Adrenal gland (tissue), 5 donors: ENCODE measurements at regions not wholly inside any gene's neighbourhood (a gene's known extent, or its start where the extent isn't known, plus 50 kb on each side); places are given as distances from the start of the nearest gene placed in this dataset.

ENCODE experiments used
- POLR2A ChIP-seq, 2 donors: fragments of 450-650 bp; IDR thresholded peaks; one replicate each; pipeline ENCODE4 v1.6.1; 2017; ENCODE audit warnings: antibody characterized with exemption in 2 of 2, mild to moderate bottlenecking in 2 of 2, moderate library complexity in 1 of 2
- TF ChIP-seq, protein P1 (sequence below), 6 experiments: fragments of 450-650 bp in 4 of 6; fragments of 200-600 bp in 2 of 6; sonication (generic) in 1 of 6; IDR thresholded peaks; 1 replicate in 5 of 6; 2 replicates in 1 of 6; pipeline versions ENCODE4 v1.5.1 to v1.8.0; 2016 to 2021; ENCODE audit warnings: antibody characterized with exemption in 6 of 6, mild to moderate bottlenecking in 2 of 6, moderate library complexity in 1 of 6
- donor health status: DM: no; HTN: no; CAD: no.

DNA sequence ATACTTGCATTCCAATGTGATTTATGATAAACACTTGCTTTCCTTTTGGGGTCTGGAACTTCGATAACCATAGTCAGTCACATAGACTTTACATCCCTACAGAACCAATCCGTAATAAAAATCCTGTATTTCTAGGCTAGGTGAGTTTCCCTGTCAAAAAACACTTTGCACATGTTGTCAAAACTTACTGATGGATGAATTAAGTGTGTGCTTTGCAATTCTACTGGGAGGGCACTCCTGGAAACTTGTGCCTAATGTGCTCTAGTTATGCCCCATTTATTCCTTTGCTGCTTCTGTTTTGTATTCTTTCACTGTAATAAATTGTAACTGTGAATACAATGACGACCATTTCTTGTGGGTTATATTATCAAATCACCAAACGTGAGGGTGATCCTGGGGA, 684.8 kb upstream of the PCDH15 start:
- TF ChIP-seq, protein P1, sequence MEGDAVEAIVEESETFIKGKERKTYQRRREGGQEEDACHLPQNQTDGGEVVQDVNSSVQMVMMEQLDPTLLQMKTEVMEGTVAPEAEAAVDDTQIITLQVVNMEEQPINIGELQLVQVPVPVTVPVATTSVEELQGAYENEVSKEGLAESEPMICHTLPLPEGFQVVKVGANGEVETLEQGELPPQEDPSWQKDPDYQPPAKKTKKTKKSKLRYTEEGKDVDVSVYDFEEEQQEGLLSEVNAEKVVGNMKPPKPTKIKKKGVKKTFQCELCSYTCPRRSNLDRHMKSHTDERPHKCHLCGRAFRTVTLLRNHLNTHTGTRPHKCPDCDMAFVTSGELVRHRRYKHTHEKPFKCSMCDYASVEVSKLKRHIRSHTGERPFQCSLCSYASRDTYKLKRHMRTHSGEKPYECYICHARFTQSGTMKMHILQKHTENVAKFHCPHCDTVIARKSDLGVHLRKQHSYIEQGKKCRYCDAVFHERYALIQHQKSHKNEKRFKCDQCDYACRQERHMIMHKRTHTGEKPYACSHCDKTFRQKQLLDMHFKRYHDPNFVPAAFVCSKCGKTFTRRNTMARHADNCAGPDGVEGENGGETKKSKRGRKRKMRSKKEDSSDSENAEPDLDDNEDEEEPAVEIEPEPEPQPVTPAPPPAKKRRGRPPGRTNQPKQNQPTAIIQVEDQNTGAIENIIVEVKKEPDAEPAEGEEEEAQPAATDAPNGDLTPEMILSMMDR (IDR thresholded peaks at IDR 0.05), result no peak
- no peak for TF ChIP-seq POLR2A (IDR thresholded peaks at IDR 0.05)
